Stimulated activated CD4-positive, alpha-beta T cell treated with anti-CD3 and anti-CD28 coated beads, TNF-alpha, amount 100 ng/mL, for 4 hours (primary cell): ENCODE measurements at regions not wholly inside any gene's neighbourhood (a gene's known extent, or its start where the extent isn't known, plus 50 kb on each side); places are given as distances from the start of the nearest gene placed in this dataset.
"Not testable (repeated sequence)": the region's sequence is repeated elsewhere in the genome, so short reads cannot be mapped to it uniquely, and the experiment has no call there.

Experiments used
- DNase-seq, 3 experiments: peaks; one replicate each; pipeline ENCODE4 v3.0.0-alpha.2; 2020; ENCODE audit warnings: low read depth in 3 of 3

DNA sequence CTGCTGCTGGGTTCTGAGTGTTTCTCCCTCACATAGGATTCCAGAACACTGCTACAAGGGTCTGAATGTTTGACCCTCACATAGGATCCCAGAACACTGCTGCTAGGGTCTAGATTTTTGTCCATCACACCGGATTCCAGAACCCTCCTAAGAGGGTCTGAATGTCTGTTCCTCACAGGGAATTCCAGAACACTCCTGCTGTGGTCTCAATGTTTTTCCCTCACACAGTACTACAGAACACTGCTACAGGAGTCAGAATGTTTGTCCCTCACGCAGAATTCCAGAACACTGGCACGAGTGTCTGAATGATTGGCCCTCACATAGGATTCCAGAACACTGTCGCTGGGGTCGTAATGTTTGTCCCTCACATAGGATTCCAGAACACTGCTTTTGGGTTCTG is 221.6 kb downstream of the FOXD4L6 start:
- not testable (repeated sequence) for DNase-seq

- DNase-seq, result not testable (repeated sequence)
These were observed 236.2 kb downstream of the FOXD4L6 start for GRCh38 chr9:40892315-40892714.

DNA sequence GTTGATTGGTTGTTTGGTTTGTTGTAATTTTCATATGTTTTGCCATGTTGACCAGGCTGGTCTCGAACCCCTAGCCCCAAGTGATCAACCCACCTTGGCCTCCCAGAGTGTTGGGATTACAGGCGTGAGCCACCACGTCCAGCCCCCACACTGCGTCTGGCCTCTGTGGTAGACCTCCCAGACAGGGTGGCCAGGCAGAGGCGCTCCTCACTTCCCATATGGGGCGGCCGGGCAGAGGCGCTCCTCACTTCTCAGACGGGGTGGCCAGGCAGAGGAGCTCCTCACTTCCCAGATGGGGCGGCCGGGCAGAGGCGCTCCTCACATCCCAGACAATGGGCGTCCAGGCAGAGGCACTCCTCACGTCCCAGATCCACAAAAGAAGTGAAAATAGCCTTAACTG is 242.6 kb downstream of the FOXD4L6 start:
- DNase-seq, result not testable (repeated sequence)

DNA sequence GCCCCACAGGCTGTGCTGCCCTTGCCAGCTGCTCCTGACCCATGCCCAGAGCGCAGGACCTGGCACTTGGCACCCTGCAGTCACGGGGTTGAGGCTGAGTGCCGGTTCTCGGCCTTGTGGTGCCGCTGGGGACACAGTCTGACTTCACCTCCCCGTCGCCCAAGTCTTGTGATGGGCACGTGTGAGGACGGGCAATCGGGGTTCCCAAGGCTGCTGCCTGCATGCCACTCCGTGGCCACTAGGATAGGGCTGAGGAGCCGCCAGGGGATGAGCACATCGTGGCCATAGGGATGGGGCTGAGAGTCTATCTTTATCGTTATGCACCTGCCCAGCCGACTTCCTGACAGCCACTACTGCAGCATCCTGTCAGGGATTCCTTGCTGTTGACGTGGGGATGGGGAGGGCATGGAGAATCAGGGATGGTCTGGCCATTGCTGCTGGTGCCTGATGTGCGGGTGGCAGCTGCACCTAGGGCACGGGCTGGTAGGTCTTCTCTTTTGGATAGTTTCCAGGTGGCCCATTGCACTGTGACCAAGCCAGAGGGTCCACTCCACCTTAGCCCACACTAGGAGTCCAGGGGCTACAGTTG is 243.5 kb downstream of the FOXD4L6 start:
- DNase-seq, result not testable (repeated sequence)

- no peak for DNase-seq
These were observed 244.2 kb downstream of the FOXD4L6 start for GRCh38 chr9:40884072-40884901.

GRCh38 chr9:40883423-40884071 is 244.9 kb downstream of the FOXD4L6 start:
- not testable (repeated sequence) for DNase-seq

DNA sequence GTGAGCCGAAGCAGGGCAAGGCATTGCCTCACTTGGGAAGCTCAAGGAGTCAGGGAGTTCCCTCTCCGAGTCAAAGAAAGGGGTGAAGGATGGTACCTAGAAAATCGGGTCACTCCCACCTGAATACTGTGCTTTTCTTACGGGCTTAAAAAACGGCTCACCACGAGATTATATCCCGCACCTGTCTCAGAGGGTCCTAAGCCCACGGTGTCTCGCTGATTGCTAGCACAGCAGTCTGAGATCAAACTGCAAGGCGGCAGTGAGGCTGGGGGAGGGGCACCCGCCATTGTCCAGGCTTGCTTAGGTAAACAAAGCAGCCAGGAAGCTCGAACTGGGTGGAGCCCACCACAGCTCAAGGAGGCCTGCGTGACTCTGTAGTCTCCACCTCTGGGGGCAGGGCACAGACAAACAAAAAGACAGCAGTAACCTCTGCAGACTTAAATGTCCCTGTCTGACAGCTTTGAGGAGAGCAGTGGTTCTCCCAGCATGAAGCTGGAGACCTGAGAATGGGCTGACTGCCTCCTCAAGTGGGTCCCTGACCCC is 254.7 kb downstream of the FOXD4L6 start:
- not testable (repeated sequence) for DNase-seq

GRCh38 chr9:40868437-40868836 is 260.0 kb downstream of the FOXD4L6 start:
- not testable (repeated sequence) for DNase-seq
